ENCODE measurements at regions not wholly inside any gene's neighbourhood (a gene's known extent, or its start where the extent isn't known, plus 50 kb on each side); places are given as distances from the start of the nearest gene placed in this dataset.
A peak's percentile ranks its signal among the peaks of the same experiment; 100 is the strongest.
"Not testable (repeated sequence)": the region's sequence is repeated elsewhere in the genome, so short reads cannot be mapped to it uniquely, and the experiment has no call there.

DNA sequence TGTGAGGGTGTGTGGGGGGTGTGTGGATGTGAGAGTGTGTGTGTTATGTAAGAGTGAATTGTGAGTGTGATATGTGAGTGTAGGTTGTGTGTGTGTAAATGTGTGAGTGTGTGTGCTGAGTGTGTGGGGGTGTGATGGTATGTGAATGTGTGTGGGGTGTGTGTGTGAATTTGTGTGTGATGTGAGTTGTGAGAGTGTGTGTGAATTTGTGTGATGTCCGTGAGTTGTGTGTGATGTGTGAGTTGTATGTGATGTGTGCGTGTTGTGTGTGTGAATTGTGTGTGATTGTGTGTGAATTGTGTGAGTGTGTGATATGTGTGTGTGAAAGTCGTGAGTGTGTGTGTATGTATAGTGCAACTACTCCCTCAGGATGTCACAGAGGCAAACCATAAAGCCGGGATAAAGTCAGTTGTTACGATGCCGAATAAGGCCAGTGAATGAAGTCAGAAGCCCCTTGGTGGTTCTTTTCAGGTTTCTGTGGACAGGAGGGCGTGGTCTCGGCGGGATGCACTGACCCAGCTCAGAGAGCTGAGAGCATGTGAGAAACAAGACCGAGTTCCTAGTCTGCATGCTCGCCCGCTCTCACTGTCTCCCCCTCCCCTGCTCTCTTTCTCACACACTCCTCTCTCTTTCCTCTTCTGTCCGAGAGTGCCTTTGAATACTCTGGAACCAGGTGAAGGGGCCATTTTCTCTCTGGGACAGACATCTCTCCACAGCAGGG, 71.8 kb upstream of the MAX start:
- Histone ChIP-seq H3K4me1 (peaks cover 4% of the 10 kb centered on the region; the same call in 1 of the 3 replicates), H3K4me2 (no peak overlapping the region), H3K9me3 (no peaks in the 10 kb centered on the region), H3K27ac (peak overlapping the region in 1 of 2 experiments; percentile 41; a peak in 2 of 6 replicates), H3K4me3 (no peak overlapping the region)
- POLR2A ChIA-PET = no interaction called here
- FAIRE-seq = no peak
- TF ChIP-seq E2F6 (IDR thresholded peaks at IDR 0.05; ENCODE audit: borderline replicate concordance, low read depth) = no peak
- TF ChIP-seq HDAC2 (IDR thresholded peaks at IDR 0.05) = no peak
- no peak for TF ChIP-seq HOXA7 (CRISPR knock-in tag; IDR thresholded peaks at IDR 0.05)
- TF ChIP-seq MYC (IDR thresholded peaks at IDR 0.05; ENCODE audit: borderline replicate concordance, low read length) = no peak
- no peak for TF ChIP-seq RCOR1 (IDR thresholded peaks at IDR 0.05; ENCODE audit: low read depth, low read length)
- no peak for TF ChIP-seq CEBPB (IDR thresholded peaks at IDR 0.05)
- no peak for TF ChIP-seq CHD2 (IDR thresholded peaks at IDR 0.05; ENCODE audit: low read length, partially characterized antibody)
- no peak for ATAC-seq
- DNase-seq (ENCODE audit: low read depth in 1 of 2, low spot score in 1 of 2) = no peak
- CTCF ChIA-PET = interaction anchor here (0.6 to 2.9 kb wide), 3 partner anchors 10 to 238 kb away, joined by 3 to 10 read pairs (median 4); no protein-coding TSS in a partner anchor
- WGBS (ENCODE audit: missing lambda C conversion rate) = 50% methylated on average over 13 of the region's 13 CpGs

DNA sequence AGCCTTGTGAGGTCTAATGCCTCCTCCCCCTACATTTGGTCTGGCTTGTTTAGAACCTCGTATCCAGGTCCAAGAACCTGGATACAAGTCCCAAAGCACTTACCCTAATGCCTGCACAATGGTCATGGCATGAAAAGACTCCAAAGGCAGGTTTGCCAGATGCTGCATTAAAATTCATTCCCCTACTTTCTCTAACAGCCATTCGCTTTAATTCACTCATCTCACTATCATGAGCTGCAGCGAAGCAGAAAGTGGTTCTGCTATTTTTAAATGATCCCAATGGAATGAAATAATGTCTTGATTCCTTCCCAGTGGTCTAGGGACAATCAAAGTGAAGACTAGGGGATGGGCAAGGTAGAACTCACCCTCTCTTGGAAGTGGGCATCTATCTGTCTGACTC, 72.5 kb upstream of the MAX start:
- Histone ChIP-seq H3K9me3 (no peaks in the 10 kb centered on the region), H3K27ac (peak overlapping the region in 1 of 2 experiments; percentile 41; a peak in 2 of 6 replicates), H3K4me2 (no peak overlapping the region), H3K4me1 (peaks cover 6% of the 10 kb centered on the region), H3K4me3 (no peak overlapping the region)
- TF ChIP-seq RAD21 (conservative IDR thresholded peaks at IDR 0.05 in 1 of 2, IDR thresholded peaks at IDR 0.05 in 1 of 2) (no peak), MYC (IDR thresholded peaks at IDR 0.05; ENCODE audit: borderline replicate concordance, low read length) (no peak), NR3C1 (IDR thresholded peaks at IDR 0.05) (no peak), ZNF302 (CRISPR knock-in tag; IDR thresholded peaks at IDR 0.05) (no peak)
- TF ChIP-seq, protein P1, sequence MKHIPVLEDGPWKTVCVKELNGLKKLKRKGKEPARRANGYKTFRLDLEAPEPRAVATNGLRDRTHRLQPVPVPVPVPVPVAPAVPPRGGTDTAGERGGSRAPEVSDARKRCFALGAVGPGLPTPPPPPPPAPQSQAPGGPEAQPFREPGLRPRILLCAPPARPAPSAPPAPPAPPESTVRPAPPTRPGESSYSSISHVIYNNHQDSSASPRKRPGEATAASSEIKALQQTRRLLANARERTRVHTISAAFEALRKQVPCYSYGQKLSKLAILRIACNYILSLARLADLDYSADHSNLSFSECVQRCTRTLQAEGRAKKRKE (CRISPR knock-in tag; IDR thresholded peaks at IDR 0.05; ENCODE audit: low read depth) = no peak
- 61% methylated on average over 3 of the region's 3 CpGs for WGBS (ENCODE audit: missing lambda C conversion rate)
- ATAC-seq (no peak), DNase-seq (ENCODE audit: low read depth in 1 of 2, low spot score in 1 of 2) (no peak), FAIRE-seq (no peak)
- ChIA-PET CTCF (interaction anchor here (2.9 kb wide), 1 partner anchor 11 kb away, joined by 10 read pairs; no protein-coding TSS in a partner anchor), POLR2A (no interaction called here)

DNA sequence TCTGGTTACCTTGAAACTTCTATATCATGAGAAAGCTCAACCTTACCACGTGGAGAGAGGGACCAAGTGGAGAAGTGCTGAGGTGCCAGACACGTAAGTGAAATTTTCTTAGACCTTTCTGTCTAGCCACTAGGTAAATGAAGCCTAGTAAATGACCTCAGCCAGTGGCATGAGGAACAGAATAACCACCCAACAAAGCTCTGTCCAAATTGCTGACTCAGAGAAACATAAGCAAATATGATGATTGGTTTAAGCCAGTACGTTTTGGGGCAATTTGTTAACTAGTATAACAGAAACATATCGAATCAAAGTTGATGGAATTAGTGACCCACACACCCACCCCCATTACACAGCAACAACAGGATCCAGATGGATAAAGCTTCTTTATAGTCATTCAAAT, 75.2 kb upstream of the MAX start:
- FAIRE-seq (no peak), DNase-seq (ENCODE audit: low read depth in 1 of 2, low spot score in 1 of 2) (no peak), ATAC-seq (no peak)
- CTCF ChIA-PET = interaction anchor here (0.9 to 2.0 kb wide), 2 partner anchors 13 to 647 kb away, joined by 5 to 12 read pairs; no protein-coding TSS in a partner anchor
- TF ChIP-seq CHD4 (IDR thresholded peaks at IDR 0.05; ENCODE audit: borderline replicate concordance) (no peak), ZC3H11A (IDR thresholded peaks at IDR 0.05) (no peak), MAFK (IDR thresholded peaks at IDR 0.05; ENCODE audit: partially characterized antibody) (peak; percentile 97)
- 58% methylated on average over 4 of the region's 4 CpGs for WGBS (ENCODE audit: missing lambda C conversion rate)
- Histone ChIP-seq H3K4me2 (no peak overlapping the region), H3K4me1 (peaks cover 15% of the 10 kb centered on the region), H3K27ac (peak overlapping the region in 1 of 2 experiments; percentile 36; a peak in 2 of 6 replicates), H3K4me3 (no peak overlapping the region), H3K9me3 (peaks cover 15% of the 10 kb centered on the region)
- POLR2A ChIA-PET = interaction anchor here (1.3 kb wide), 1 partner anchor 234 kb away, joined by 3 read pairs; no protein-coding TSS in a partner anchor

GRCh38 chr14:65179231-65179630, 76.9 kb upstream of the MAX start:
- POLR2A ChIA-PET; ATAC-seq; DNase-seq (ENCODE audit: low read depth in 1 of 2, low spot score in 1 of 2); FAIRE-seq; H3K4me3 ChIP-seq; H3K4me2 ChIP-seq: not testable (repeated sequence)
- WGBS (ENCODE audit: missing lambda C conversion rate) = 98% methylated on average over 4 of the region's 4 CpGs
- CTCF ChIA-PET = interaction anchor here (2.8 kb wide), 1 partner anchor 233 kb away, joined by 8 read pairs; the partner anchor contains the start of gene FUT8
- Histone ChIP-seq H3K9me3 (peaks cover 18% of the 10 kb centered on the region), H3K4me1 (peaks cover 21% of the 10 kb centered on the region), H3K27ac (0 out of 6 replicates have a peak overlapping the region, but pooled peaks of 1 of the 2 experiments have one; percentile 12)

All from A549 (cell line).